ENCODE measurements at regions not wholly inside any gene's neighbourhood (a gene's known extent, or its start where the extent isn't known, plus 50 kb on each side); places are given as distances from the start of the nearest gene placed in this dataset.

- ChIA-PET CTCF (no interaction called here), POLR2A (no interaction called here)
- BruUV-seq (replicated peaks): no TSS peak
- ATAC-seq (no peak), DNase-seq (ENCODE audit: low read depth, low spot score) (no peak)
- in situ Hi-C loops (cut with HindIII; ENCODE audit: low pct_unique_long_range_greater_than_20kb, low sequenced_read_pairs): no loop called here
- no peak overlapping the region for H3K4me3 ChIP-seq (ENCODE audit: low read depth in 2 of 2, low read length in 2 of 2)
- TF ChIP-seq CTCF (IDR thresholded peaks at IDR 0.05): no peak
- no peak for TF ChIP-seq SIN3A (IDR thresholded peaks at IDR 0.05; ENCODE audit: borderline replicate concordance, insufficient read depth, low read depth, low read length)
- no peak for TF ChIP-seq POLR2AphosphoS5 (IDR thresholded peaks at IDR 0.05; ENCODE audit: low read depth, low read length)
- no peak for TF ChIP-seq REST (IDR thresholded peaks at IDR 0.05; ENCODE audit: insufficient read depth in 1 of 2, low read depth in 2 of 2, low read length in 1 of 2)
- no peak for TF ChIP-seq TCF7L2 (IDR thresholded peaks at IDR 0.05; ENCODE audit: low read depth, low read length)
- H3K4me1 ChIP-seq (ENCODE audit: control insufficient read depth, insufficient read depth, low read length): no peaks in the 10 kb centered on the region
- H3K9me3 ChIP-seq (ENCODE audit: control insufficient read depth, insufficient read depth, low read depth, low read length): no peaks in the 10 kb centered on the region
- no peaks in the 10 kb centered on the region for H3K27me3 ChIP-seq (ENCODE audit: control insufficient read depth, insufficient read depth, low read length)
- no peaks in the 10 kb centered on the region for H3K36me3 ChIP-seq (ENCODE audit: control insufficient read depth, insufficient read depth, low read length)
- intact Hi-C loops (cut with micrococcal nuclease; ENCODE audit: unreplicated experiment): no loop called here
- H3K27ac ChIP-seq (ENCODE audit: low read length): no peak overlapping the region
Measured at GRCh38 chr7:96402913-96403312, 81.0 kb upstream of the SLC25A13 start.

- ATAC-seq: no peak
- in situ Hi-C loops (cut with HindIII; ENCODE audit: low pct_unique_long_range_greater_than_20kb, low sequenced_read_pairs) (no loop called here), intact Hi-C loops (cut with micrococcal nuclease; ENCODE audit: unreplicated experiment) (no loop called here)
- POLR2A ChIA-PET: no interaction called here
- no peak overlapping the region for H3K4me3 ChIP-seq (ENCODE audit: low read depth in 2 of 2, low read length in 2 of 2)
- H3K27ac ChIP-seq (ENCODE audit: low read length): no peak overlapping the region
- BruUV-seq (replicated peaks): no TSS peak
- no peaks in the 10 kb centered on the region for H3K9me3 ChIP-seq (ENCODE audit: control insufficient read depth, insufficient read depth, low read depth, low read length)
- DNase-seq (ENCODE audit: low read depth, low spot score): no peak
- TF ChIP-seq TCF7L2 (IDR thresholded peaks at IDR 0.05; ENCODE audit: low read depth, low read length): no peak
- no peak for TF ChIP-seq POLR2AphosphoS5 (IDR thresholded peaks at IDR 0.05; ENCODE audit: low read depth, low read length)
- no peak for TF ChIP-seq CTCF (IDR thresholded peaks at IDR 0.05)
- TF ChIP-seq REST (IDR thresholded peaks at IDR 0.05; ENCODE audit: insufficient read depth in 1 of 2, low read depth in 2 of 2, low read length in 1 of 2): no peak
- no peak for TF ChIP-seq SIN3A (IDR thresholded peaks at IDR 0.05; ENCODE audit: borderline replicate concordance, insufficient read depth, low read depth, low read length)
- H3K4me1 ChIP-seq (ENCODE audit: control insufficient read depth, insufficient read depth, low read length): no peaks in the 10 kb centered on the region
- H3K27me3 ChIP-seq (ENCODE audit: control insufficient read depth, insufficient read depth, low read length): no peaks in the 10 kb centered on the region
- CTCF ChIA-PET: no interaction called here
- no peaks in the 10 kb centered on the region for H3K36me3 ChIP-seq (ENCODE audit: control insufficient read depth, insufficient read depth, low read length)
Measured at GRCh38 chr7:96401200-96401599, 79.3 kb upstream of the SLC25A13 start.
